Lower leg skin (tissue), 3 donors: ENCODE measurements at regions not wholly inside any gene's neighbourhood (a gene's known extent, or its start where the extent isn't known, plus 50 kb on each side); places are given as distances from the start of the nearest gene placed in this dataset.

ENCODE experiments used
- CTCF ChIP-seq, 3 donors: fragments of 450-650 bp; IDR thresholded peaks; one replicate each; pipeline ENCODE4 v1.5.1; 2016; ENCODE audit warnings: antibody characterized with exemption in 3 of 3, mild to moderate bottlenecking in 3 of 3, moderate library complexity in 2 of 3
- POLR2A ChIP-seq, 2 donors: fragments of 450-650 bp; IDR thresholded peaks; one replicate each; pipeline ENCODE4 v1.6.1; 2016 to 2017; ENCODE audit warnings: antibody characterized with exemption in 2 of 2, mild to moderate bottlenecking in 1 of 2, moderate library complexity in 1 of 2

DNA sequence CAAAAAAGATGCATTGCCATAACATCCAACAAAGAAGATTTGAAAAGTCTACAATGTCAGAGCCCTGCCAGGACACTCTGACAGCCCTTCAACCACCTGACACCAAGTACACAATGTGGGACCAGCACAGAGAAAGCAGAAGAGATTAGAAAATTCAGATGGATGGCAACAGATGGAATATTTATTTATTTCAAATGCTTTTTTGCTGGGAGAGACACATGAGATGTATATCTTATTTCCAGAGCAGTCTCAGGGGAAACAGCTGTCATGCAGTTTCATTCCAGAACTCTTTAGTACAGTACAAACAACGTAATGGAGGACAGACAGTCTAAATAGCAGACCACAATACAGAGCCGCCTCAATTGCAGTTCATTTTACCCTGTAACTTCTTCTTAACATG lies 110.1 kb downstream of the MAIP1 start:
- TF ChIP-seq CTCF (IDR thresholded peaks at IDR 0.05): no peak
- TF ChIP-seq POLR2A (IDR thresholded peaks at IDR 0.05): no peak
